Stimulated activated CD4-positive, alpha-beta T cell treated with anti-CD3 and anti-CD28 coated beads, TNF-alpha, amount 100 ng/mL, for 4 hours (primary cell): ENCODE measurements at regions not wholly inside any gene's neighbourhood (a gene's known extent, or its start where the extent isn't known, plus 50 kb on each side); places are given as distances from the start of the nearest gene placed in this dataset.
"Not testable (repeated sequence)": the region's sequence is repeated elsewhere in the genome, so short reads cannot be mapped to it uniquely, and the experiment has no call there.

Source experiments
- DNase-seq, 3 experiments: peaks; one replicate each; pipeline ENCODE4 v3.0.0-alpha.2; 2020; ENCODE audit warnings: low read depth in 3 of 3

- no peak for DNase-seq
Observed at GRCh38 chr6:112877134-112878100, 530.3 kb downstream of the RFPL4B start.

GRCh38 chr6:112879920-112880413 lies 532.8 kb downstream of the RFPL4B start:
- no peak for DNase-seq

GRCh38 chr6:112881027-112881426 lies 533.9 kb downstream of the RFPL4B start:
- DNase-seq, result no peak

GRCh38 chr6:112881828-112882780 lies 535.0 kb downstream of the RFPL4B start:
- no peak for DNase-seq

- no peak for DNase-seq
Observed at GRCh38 chr6:112883095-112883494, 536.0 kb downstream of the RFPL4B start.

- DNase-seq, result no peak
Observed at GRCh38 chr6:112886415-112886814, 539.3 kb downstream of the RFPL4B start.

GRCh38 chr6:112887424-112887823 lies 540.3 kb downstream of the RFPL4B start:
- not testable (repeated sequence) for DNase-seq

GRCh38 chr6:112899541-112899940 lies 552.4 kb downstream of the RFPL4B start:
- no peak for DNase-seq

GRCh38 chr6:112903361-112903760 lies 556.2 kb downstream of the RFPL4B start:
- DNase-seq, result no peak

- no peak for DNase-seq
Observed at GRCh38 chr6:112906726-112907125, 559.6 kb downstream of the RFPL4B start.

GRCh38 chr6:112909781-112910180 lies 562.7 kb downstream of the RFPL4B start:
- no peak for DNase-seq

- no peak for DNase-seq
Observed at GRCh38 chr6:112910256-112910655, 563.1 kb downstream of the RFPL4B start.

- no peak for DNase-seq
Observed at GRCh38 chr6:112911959-112912358, 564.8 kb downstream of the RFPL4B start.

- DNase-seq, result no peak
Observed at GRCh38 chr6:112912416-112913101, 565.4 kb downstream of the RFPL4B start.

GRCh38 chr6:112919744-112920143 lies 572.6 kb downstream of the RFPL4B start:
- DNase-seq, result not testable (repeated sequence)

GRCh38 chr6:112920994-112921393 lies 573.9 kb downstream of the RFPL4B start:
- DNase-seq, result no peak

- DNase-seq, result no peak
Observed at GRCh38 chr6:112923940-112924587, 576.9 kb downstream of the RFPL4B start.

GRCh38 chr6:112925702-112926101 lies 578.6 kb downstream of the RFPL4B start:
- DNase-seq, result no peak

GRCh38 chr6:112927641-112928320 lies 580.7 kb downstream of the RFPL4B start:
- DNase-seq, result no peak

GRCh38 chr6:112929641-112930040 lies 582.5 kb downstream of the RFPL4B start:
- DNase-seq, result no peak
